Loucy (cell line): ENCODE measurements at regions not wholly inside any gene's neighbourhood (a gene's known extent, or its start where the extent isn't known, plus 50 kb on each side); places are given as distances from the start of the nearest gene placed in this dataset.

Source experiments
- EZH2phosphoT487 ChIP-seq: fragments of 200-600 bp; IDR thresholded peaks from 2 replicates; pipeline ENCODE4 v1.6.1; 2018; ENCODE audit warnings: antibody characterized with exemption, mild to moderate bottlenecking, moderate library complexity, borderline replicate concordance
- TF ChIP-seq, protein P1 (sequence below): fragments of 200-600 bp; sonication (generic); conservative IDR thresholded peaks from 2 replicates; pipeline ENCODE4 v1.5.1; 2014; ENCODE audit warnings: mild to moderate bottlenecking, antibody characterized with exemption, low read length

- TF ChIP-seq, protein P1, sequence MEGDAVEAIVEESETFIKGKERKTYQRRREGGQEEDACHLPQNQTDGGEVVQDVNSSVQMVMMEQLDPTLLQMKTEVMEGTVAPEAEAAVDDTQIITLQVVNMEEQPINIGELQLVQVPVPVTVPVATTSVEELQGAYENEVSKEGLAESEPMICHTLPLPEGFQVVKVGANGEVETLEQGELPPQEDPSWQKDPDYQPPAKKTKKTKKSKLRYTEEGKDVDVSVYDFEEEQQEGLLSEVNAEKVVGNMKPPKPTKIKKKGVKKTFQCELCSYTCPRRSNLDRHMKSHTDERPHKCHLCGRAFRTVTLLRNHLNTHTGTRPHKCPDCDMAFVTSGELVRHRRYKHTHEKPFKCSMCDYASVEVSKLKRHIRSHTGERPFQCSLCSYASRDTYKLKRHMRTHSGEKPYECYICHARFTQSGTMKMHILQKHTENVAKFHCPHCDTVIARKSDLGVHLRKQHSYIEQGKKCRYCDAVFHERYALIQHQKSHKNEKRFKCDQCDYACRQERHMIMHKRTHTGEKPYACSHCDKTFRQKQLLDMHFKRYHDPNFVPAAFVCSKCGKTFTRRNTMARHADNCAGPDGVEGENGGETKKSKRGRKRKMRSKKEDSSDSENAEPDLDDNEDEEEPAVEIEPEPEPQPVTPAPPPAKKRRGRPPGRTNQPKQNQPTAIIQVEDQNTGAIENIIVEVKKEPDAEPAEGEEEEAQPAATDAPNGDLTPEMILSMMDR = no peak
- TF ChIP-seq EZH2phosphoT487 = no peak
These were observed 56.3 kb upstream of the SYT6 start for GRCh38 chr1:114209971-114210370.
